C4-2B (cell line): ENCODE measurements at regions not wholly inside any gene's neighbourhood (a gene's known extent, or its start where the extent isn't known, plus 50 kb on each side); places are given as distances from the start of the nearest gene placed in this dataset.
A peak's percentile ranks its signal among the peaks of the same experiment; 100 is the strongest.

Experiments used
- H3K27ac ChIP-seq: fragments of 450-650 bp; 2 replicates; pipeline ENCODE4 v1.5.1; 2017
- CTCF ChIP-seq: fragments of 450-650 bp; conservative IDR thresholded peaks from 2 replicates; pipeline ENCODE4 v1.5.1; 2017; ENCODE audit warnings: mild to moderate bottlenecking
- ZFX ChIP-seq: fragments of 450-650 bp; IDR thresholded peaks from 2 replicates; pipeline ENCODE4 v1.6.1; 2017

GRCh38 chr22:47854680-47855079 lies 1092.2 kb downstream of the TBC1D22A start:
- H3K27ac ChIP-seq, result no peak overlapping the region
- TF ChIP-seq ZFX (no peak), CTCF (no peak)

- TF ChIP-seq ZFX, result no peak
- no peak for TF ChIP-seq CTCF
- H3K27ac ChIP-seq, result no peak overlapping the region
Measured at GRCh38 chr22:47854251-47854650, 1091.8 kb downstream of the TBC1D22A start.

GRCh38 chr22:47853750-47854149 lies 1091.3 kb downstream of the TBC1D22A start:
- TF ChIP-seq CTCF, result no peak
- TF ChIP-seq ZFX, result no peak
- no peak overlapping the region for H3K27ac ChIP-seq

- TF ChIP-seq CTCF, result no peak
- TF ChIP-seq ZFX, result no peak
- H3K27ac ChIP-seq, result no peak overlapping the region; the same call in 1 of the 2 replicates
Measured at GRCh38 chr22:47851586-47851985, 1089.1 kb downstream of the TBC1D22A start.

- no peak for TF ChIP-seq CTCF
- no peak for TF ChIP-seq ZFX
- H3K27ac ChIP-seq, result peak overlapping the region; percentile 11; the same call in 1 of the 2 replicates
Measured at GRCh38 chr22:47850644-47851151, 1088.2 kb downstream of the TBC1D22A start.

- no peak overlapping the region for H3K27ac ChIP-seq
- no peak for TF ChIP-seq CTCF
- TF ChIP-seq ZFX, result no peak
Measured at GRCh38 chr22:47849576-47849975, 1087.1 kb downstream of the TBC1D22A start.

- H3K27ac ChIP-seq, result no peak overlapping the region
- TF ChIP-seq ZFX, result no peak
- no peak for TF ChIP-seq CTCF
Measured at GRCh38 chr22:47848184-47848920, 1085.9 kb downstream of the TBC1D22A start.
